K562 (cell line): ENCODE measurements at regions not wholly inside any gene's neighbourhood (a gene's known extent, or its start where the extent isn't known, plus 50 kb on each side); places are given as distances from the start of the nearest gene placed in this dataset.

Experiments
- CREB1 ChIP-seq, 2 experiments: sonication (generic) in 1 of 2; formaldehyde crosslinking in 1 of 2; IDR thresholded peaks; 2 replicates each; pipeline versions ENCODE4 v1.6.1 to v1.8.0; 2012 to 2022; ENCODE audit warnings: inconsistent platforms in 1 of 2, mild to moderate bottlenecking in 1 of 2, missing genetic modification reagents in 1 of 2, moderate library complexity in 1 of 2
- ETV6 ChIP-seq, 3 experiments: fragments of 150-350 bp in 1 of 3; sonication (generic) in 1 of 3; formaldehyde crosslinking in 1 of 3; IDR thresholded peaks; 2 replicates each; pipeline versions ENCODE4 v1.6.1 to v1.8.0; 2014 to 2022; ENCODE audit warnings: borderline replicate concordance in 2 of 3, low read depth in 2 of 3, antibody characterized with exemption in 1 of 3, low read length in 1 of 3, mild to moderate bottlenecking in 1 of 3, missing genetic modification reagents in 1 of 3
- EZH2 ChIP-seq: IDR thresholded peaks from 2 replicates; pipeline ENCODE4 v1.6.1; 2012; ENCODE audit warnings: low read depth, mild to moderate bottlenecking, inconsistent platforms, low read length, borderline replicate concordance
- SIN3B ChIP-seq: fragments of 450-650 bp; IDR thresholded peaks from 2 replicates; pipeline ENCODE4 v1.6.1; 2017; ENCODE audit warnings: low read depth, mild to moderate bottlenecking, moderate library complexity
- TF ChIP-seq, protein P1 (sequence below): sonication (generic); formaldehyde crosslinking; IDR thresholded peaks from 2 replicates; pipeline ENCODE4 v1.9.0; 2022; ENCODE audit warnings: mild to moderate bottlenecking, missing genetic modification reagents
- TF ChIP-seq, protein P2 (sequence below), 3 experiments: IDR thresholded peaks in 2 of 3; conservative IDR thresholded peaks in 1 of 3; 2 replicates each; pipeline ENCODE4 v1.5.1; 2011 to 2012; ENCODE audit warnings: low read length in 3 of 3, mild to moderate bottlenecking in 3 of 3, control low read depth in 2 of 3, improper control_type of control experiment in 1 of 3, inconsistent platforms in 1 of 3, low read depth in 1 of 3, mixed read lengths in 1 of 3, moderate library complexity in 1 of 3; ENCODE audit not compliant: insufficient read depth in 2 of 3

DNA sequence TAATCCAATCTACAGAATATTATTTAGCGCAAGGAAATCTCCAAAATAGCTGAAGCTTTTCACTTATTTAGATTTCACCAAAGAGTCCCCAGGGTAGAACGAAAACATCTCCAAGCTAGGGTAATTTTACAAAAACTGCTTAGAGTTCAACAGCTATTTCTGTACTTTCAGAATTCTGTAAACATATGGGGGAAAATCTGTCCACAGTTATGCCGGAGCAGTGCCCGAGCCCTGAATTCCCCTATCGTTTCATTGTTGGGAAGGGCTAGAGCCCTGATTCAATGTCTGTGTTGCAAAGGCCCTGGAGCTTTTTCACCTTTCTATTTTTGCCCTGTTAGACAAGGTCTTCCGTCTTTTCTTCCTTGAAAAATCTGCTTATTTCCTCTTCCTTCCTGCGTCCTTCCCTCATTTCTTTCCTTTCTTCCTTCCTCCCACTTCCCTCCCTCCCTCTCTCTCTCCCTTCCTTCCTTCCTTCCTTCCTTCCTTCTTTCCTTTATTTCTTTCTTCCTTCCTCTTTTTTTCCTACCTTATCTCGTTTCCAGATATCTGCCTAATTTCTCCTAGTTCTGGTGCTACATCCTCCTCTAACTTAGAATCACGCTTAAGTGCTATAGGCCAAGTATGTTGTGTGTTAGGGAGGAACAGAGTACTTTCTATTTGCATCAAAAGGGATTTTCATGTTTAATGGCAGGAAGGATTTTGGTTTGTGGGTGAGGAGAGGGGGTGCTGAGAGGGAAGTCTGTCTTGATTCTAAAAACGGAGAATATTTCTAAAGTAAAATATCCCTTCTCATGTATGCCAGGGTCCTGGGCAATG lies 122.5 kb upstream of the BMP2 start:
- TF ChIP-seq, protein P1, sequence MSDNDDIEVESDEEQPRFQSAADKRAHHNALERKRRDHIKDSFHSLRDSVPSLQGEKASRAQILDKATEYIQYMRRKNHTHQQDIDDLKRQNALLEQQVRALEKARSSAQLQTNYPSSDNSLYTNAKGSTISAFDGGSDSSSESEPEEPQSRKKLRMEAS = no peak
- TF ChIP-seq ETV6 (IDR thresholded peaks at IDR 0.05; ENCODE audit: borderline replicate concordance in 1 of 2, low read depth in 2 of 2, low read length in 1 of 2) = no peak
- no peak for TF ChIP-seq ETV6 (CRISPR knock-in tag; IDR thresholded peaks at IDR 0.05; ENCODE audit: borderline replicate concordance)
- no peak for TF ChIP-seq CREB1 (IDR thresholded peaks at IDR 0.05)
- TF ChIP-seq CREB1 (CRISPR knock-in tag; IDR thresholded peaks at IDR 0.05) = no peak
- TF ChIP-seq EZH2 = no peak
- TF ChIP-seq, protein P2, sequence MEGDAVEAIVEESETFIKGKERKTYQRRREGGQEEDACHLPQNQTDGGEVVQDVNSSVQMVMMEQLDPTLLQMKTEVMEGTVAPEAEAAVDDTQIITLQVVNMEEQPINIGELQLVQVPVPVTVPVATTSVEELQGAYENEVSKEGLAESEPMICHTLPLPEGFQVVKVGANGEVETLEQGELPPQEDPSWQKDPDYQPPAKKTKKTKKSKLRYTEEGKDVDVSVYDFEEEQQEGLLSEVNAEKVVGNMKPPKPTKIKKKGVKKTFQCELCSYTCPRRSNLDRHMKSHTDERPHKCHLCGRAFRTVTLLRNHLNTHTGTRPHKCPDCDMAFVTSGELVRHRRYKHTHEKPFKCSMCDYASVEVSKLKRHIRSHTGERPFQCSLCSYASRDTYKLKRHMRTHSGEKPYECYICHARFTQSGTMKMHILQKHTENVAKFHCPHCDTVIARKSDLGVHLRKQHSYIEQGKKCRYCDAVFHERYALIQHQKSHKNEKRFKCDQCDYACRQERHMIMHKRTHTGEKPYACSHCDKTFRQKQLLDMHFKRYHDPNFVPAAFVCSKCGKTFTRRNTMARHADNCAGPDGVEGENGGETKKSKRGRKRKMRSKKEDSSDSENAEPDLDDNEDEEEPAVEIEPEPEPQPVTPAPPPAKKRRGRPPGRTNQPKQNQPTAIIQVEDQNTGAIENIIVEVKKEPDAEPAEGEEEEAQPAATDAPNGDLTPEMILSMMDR (IDR thresholded peaks at IDR 0.05 in 2 of 3, conservative IDR thresholded peaks at IDR 0.05 in 1 of 3; ENCODE audit: insufficient read depth in 2 of 3, low read depth in 1 of 3, low read length in 3 of 3) = no peak
- TF ChIP-seq SIN3B = no peak
